Memory B cell (primary cell): ENCODE measurements at regions not wholly inside any gene's neighbourhood (a gene's known extent, or its start where the extent isn't known, plus 50 kb on each side); places are given as distances from the start of the nearest gene placed in this dataset.
A peak's percentile ranks its signal among the peaks of the same experiment; 100 is the strongest.
"Not testable (repeated sequence)": the region's sequence is repeated elsewhere in the genome, so short reads cannot be mapped to it uniquely, and the experiment has no call there.

Source experiments
- ATAC-seq: fragments of 150-1000 bp; cut with Tn5 transposase; 2 replicates; pipeline ENCODE4 v1.10.0; 2021; ENCODE audit warnings: low read depth, mild to moderate bottlenecking, moderate library complexity
- DNase-seq, 2 donors: peaks; one replicate each; pipeline ENCODE4 v3.0.0; 2022; ENCODE audit warnings: low spot score in 2 of 2
- H3K27ac Mint-ChIP-seq: one replicate; pipeline ENCODE4 v1.8.0; 2022; ENCODE audit warnings: mild to moderate bottlenecking, moderate library complexity, mixed read lengths
- H3K27me3 Mint-ChIP-seq: one replicate; pipeline ENCODE4 v1.8.0; 2022; ENCODE audit warnings: mixed read lengths
- H3K36me3 Mint-ChIP-seq: one replicate; pipeline ENCODE4 v1.8.0; 2022; ENCODE audit warnings: mild to moderate bottlenecking, mixed read lengths
- H3K4me1 Mint-ChIP-seq: one replicate; pipeline ENCODE4 v1.8.0; 2022; ENCODE audit warnings: mixed read lengths
- H3K4me3 Mint-ChIP-seq: one replicate; pipeline ENCODE4 v1.8.0; 2022; ENCODE audit warnings: mild to moderate bottlenecking, moderate library complexity, mixed read lengths
- H3K9me3 Mint-ChIP-seq: one replicate; pipeline ENCODE4 v1.8.0; 2022; ENCODE audit warnings: mixed read lengths

GRCh38 chr2:105669384-105669891 lies 75.3 kb upstream of the NCK2 start:
- Mint-ChIP-seq H3K4me1 (no peaks in the 10 kb centered on the region), H3K36me3 (peaks cover 5% of the 10 kb centered on the region), H3K9me3 (peaks cover 9% of the 10 kb centered on the region), H3K4me3 (no peak overlapping the region), H3K27me3 (peaks cover 6% of the 10 kb centered on the region), H3K27ac (no peak overlapping the region)
- DNase-seq: no peak
- ATAC-seq: no peak

DNA sequence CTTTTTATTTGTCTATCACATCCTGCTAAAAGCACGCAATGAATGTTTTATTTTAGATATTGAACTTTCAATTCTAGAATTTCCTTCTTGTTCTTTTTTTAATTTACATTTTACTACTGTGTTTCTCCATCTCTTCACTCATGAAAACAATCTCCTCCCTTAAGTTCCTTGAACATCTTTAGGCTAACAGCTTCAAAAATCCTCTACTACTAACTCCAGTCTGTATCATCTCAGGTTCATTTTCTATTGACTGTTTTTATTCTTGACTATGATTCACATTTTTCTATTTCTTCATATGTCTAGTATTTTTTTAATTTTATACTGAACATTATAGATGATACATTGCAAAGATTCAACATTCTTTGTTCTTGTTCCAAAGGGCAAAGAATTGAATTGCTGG lies 79.2 kb upstream of the NCK2 start:
- peaks cover 16% of the 10 kb centered on the region for H3K9me3 Mint-ChIP-seq
- peaks cover 3% of the 10 kb centered on the region for H3K27me3 Mint-ChIP-seq

GRCh38 chr2:105660489-105660888 lies 84.2 kb upstream of the NCK2 start:
- H3K4me1 Mint-ChIP-seq: no peaks in the 10 kb centered on the region
- no peak overlapping the region for H3K4me3 Mint-ChIP-seq
- no peak for DNase-seq
- no peak for ATAC-seq
- peaks cover 1% of the 10 kb centered on the region for H3K36me3 Mint-ChIP-seq
- no peak overlapping the region for H3K27ac Mint-ChIP-seq
- peaks cover 15% of the 10 kb centered on the region for H3K9me3 Mint-ChIP-seq
- peaks cover under 1% of the 10 kb centered on the region for H3K27me3 Mint-ChIP-seq

More for the DNA sequence above, 79.2 kb upstream of the NCK2 start:
- Mint-ChIP-seq H3K27ac (no peak overlapping the region), H3K4me3 (peak overlapping the region; percentile 19), H3K4me1 (no peaks in the 10 kb centered on the region), H3K36me3 (peaks cover 5% of the 10 kb centered on the region)
- DNase-seq: no peak
- ATAC-seq: no peak

DNA sequence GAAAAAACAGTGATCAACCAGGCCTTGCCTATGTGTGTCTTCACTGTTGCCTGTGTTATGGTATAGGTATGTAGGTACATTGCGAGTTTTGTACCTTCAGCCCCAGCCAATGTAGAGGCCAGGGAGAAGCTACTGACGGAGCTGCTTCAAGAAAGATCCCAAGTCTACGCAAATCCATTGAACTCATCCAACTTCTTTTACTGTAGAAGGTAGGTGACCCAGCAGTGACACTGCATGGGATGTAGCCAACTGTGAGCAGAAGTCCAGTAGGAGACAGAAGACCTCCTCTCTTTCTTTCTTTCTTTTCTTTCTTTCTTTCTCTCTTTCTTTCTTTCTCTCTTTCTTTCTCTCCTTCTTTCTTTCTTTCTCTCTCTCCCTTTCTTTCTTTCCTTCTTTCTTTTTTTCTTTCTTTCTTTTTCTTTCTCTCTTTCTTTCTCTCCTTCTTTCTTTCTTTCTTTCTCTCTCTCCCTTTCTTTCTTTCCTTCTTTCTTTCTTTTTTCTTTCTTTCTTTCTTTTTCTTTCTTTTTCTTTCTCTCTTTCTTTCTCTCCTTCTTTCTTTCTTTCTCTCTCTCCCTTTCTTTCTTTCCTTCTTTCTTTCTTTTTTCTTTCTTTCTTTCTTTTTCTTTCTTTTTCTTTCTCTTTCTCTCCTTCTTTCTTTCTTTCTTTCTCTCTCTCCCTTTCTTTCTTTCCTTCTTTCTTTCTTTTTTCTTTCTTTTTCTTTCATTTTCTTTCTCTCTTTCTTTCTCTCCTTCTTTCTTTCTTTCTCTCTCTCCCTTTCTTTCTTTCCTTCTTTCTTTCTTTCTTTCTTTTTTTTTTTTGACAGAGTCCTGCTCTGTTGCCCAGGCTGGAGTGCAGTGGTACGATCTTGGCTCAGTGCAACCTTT lies 88.7 kb upstream of the NCK2 start:
- not testable (repeated sequence) for H3K27me3 Mint-ChIP-seq, ATAC-seq, H3K9me3 Mint-ChIP-seq, H3K4me1 Mint-ChIP-seq, DNase-seq, H3K4me3 Mint-ChIP-seq, H3K36me3 Mint-ChIP-seq, H3K27ac Mint-ChIP-seq

DNA sequence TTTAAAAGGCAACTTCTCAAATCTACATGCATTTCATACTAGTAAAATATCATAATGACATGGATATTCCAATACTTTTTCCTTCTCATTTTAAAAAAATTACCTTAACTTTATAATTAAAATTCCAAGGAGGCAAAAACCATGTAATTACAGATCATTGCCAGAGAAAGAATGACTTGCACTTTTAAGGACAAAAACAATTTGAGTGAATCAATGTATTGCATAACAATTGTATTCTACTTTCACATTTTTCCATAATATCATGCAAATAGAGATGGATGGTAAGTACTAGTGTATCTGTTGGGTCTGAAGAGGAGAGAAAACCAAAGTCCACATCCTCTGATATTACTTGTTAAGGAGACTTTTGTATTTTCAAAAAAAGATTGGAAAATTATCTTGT lies 89.5 kb upstream of the NCK2 start:
- no peaks in the 10 kb centered on the region for H3K36me3 Mint-ChIP-seq
- no peak overlapping the region for H3K27ac Mint-ChIP-seq
- DNase-seq: no peak
- no peaks in the 10 kb centered on the region for H3K27me3 Mint-ChIP-seq
- H3K4me1 Mint-ChIP-seq: no peaks in the 10 kb centered on the region
- ATAC-seq: no peak
- H3K4me3 Mint-ChIP-seq: no peak overlapping the region
- peaks cover 4% of the 10 kb centered on the region for H3K9me3 Mint-ChIP-seq

DNA sequence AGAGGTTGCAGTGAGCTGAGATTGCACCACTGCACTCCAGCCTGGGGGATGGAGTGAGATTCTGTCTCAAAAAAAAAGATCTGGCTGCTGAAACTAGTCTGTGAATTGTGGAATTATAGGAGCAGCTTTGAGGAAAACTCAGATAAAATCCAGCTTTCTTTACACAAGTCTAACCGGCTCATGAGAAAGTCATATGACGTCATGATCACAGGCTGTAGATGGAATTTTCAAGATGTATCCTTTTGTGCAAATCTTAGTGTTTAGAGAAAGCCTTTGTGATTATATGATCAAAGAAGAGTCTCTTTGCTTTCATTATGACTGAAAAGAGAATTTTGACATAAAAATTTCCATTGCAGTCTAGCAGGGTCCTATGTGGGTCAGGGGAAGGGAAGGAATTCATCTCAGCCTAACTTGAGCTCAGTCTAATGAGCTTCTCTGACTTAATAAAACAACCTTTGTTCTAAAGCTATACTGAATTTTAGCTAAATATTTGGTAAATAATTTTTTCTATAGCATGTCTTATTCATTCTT lies 90.2 kb upstream of the NCK2 start:
- Mint-ChIP-seq H3K36me3 (no peaks in the 10 kb centered on the region), H3K4me1 (no peaks in the 10 kb centered on the region), H3K27me3 (no peaks in the 10 kb centered on the region), H3K9me3 (peaks cover 3% of the 10 kb centered on the region), H3K4me3 (no peak overlapping the region), H3K27ac (no peak overlapping the region)
- DNase-seq (no peak), ATAC-seq (no peak)

GRCh38 chr2:105653302-105653701 lies 91.4 kb upstream of the NCK2 start:
- H3K9me3 Mint-ChIP-seq: peaks cover 1% of the 10 kb centered on the region
- DNase-seq (no peak), ATAC-seq (no peak)
- H3K36me3 Mint-ChIP-seq: no peaks in the 10 kb centered on the region
- no peak overlapping the region for H3K4me3 Mint-ChIP-seq
- H3K27me3 Mint-ChIP-seq: peaks cover 3% of the 10 kb centered on the region
- H3K4me1 Mint-ChIP-seq: no peaks in the 10 kb centered on the region
- no peak overlapping the region for H3K27ac Mint-ChIP-seq

GRCh38 chr2:105652014-105652796 lies 92.5 kb upstream of the NCK2 start:
- Mint-ChIP-seq H3K9me3 (peaks cover 1% of the 10 kb centered on the region), H3K36me3 (no peaks in the 10 kb centered on the region), H3K27me3 (peaks cover 3% of the 10 kb centered on the region), H3K4me3 (no peak overlapping the region), H3K27ac (no peak overlapping the region), H3K4me1 (no peaks in the 10 kb centered on the region)
- ATAC-seq (no peak), DNase-seq (no peak)

DNA sequence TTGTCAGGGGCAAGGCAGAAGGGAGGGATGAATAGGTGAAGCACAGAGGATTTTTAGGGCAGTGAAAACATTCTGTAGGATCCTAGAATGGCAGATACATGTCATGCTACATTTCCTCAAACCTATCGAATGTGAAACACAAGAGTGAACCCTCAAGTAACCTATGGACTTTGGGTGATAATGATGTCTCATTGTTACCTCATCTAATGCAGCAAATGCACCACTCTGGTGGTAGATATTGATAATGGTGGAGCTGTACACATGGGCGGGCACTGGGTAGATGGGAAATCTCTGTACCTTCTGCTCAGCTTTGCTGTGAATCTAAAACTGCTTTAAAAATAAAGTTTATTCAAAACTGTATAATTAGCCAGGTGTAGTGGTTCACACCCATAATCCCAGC lies 95.2 kb upstream of the NCK2 start:
- H3K4me1 Mint-ChIP-seq: no peaks in the 10 kb centered on the region
- no peak overlapping the region for H3K27ac Mint-ChIP-seq

DNA sequence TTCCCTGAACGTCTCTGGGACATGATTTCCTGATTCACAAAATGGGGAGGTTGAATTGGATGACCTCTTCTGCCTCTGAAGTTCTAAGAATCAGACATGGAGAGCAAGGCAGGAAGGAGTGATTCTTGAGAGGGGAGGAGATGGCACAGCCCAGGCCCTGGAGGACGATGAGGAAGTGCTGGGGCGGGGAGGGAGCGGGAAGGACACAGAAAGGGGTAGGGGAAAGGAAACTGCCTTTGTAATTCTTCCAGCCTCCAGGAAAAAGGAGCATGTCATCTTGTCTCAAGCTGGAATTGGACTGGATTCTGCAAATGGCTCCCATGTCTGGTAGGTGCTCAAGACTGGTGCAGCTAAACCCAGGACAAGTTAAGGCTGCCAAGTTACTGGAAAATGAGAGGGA lies 97.0 kb upstream of the NCK2 start:
- Mint-ChIP-seq H3K27me3 (peaks cover 5% of the 10 kb centered on the region), H3K27ac (no peak overlapping the region), H3K4me1 (no peaks in the 10 kb centered on the region), H3K36me3 (no peaks in the 10 kb centered on the region), H3K9me3 (peaks cover 1% of the 10 kb centered on the region), H3K4me3 (no peak overlapping the region)
- DNase-seq (no peak), ATAC-seq (no peak)

More for the DNA sequence above, 95.2 kb upstream of the NCK2 start:
- Mint-ChIP-seq H3K36me3 (no peaks in the 10 kb centered on the region), H3K9me3 (peaks cover 1% of the 10 kb centered on the region), H3K27me3 (peaks cover 5% of the 10 kb centered on the region), H3K4me3 (no peak overlapping the region)
- no peak for ATAC-seq
- no peak for DNase-seq

GRCh38 chr2:105646774-105647076 lies 98.0 kb upstream of the NCK2 start:
- ATAC-seq (no peak), DNase-seq (no peak)
- H3K36me3 Mint-ChIP-seq: no peaks in the 10 kb centered on the region
- H3K4me1 Mint-ChIP-seq: no peaks in the 10 kb centered on the region
- H3K27me3 Mint-ChIP-seq: peaks cover 9% of the 10 kb centered on the region
- no peak overlapping the region for H3K27ac Mint-ChIP-seq
- H3K4me3 Mint-ChIP-seq: no peak overlapping the region
- H3K9me3 Mint-ChIP-seq: peaks cover 1% of the 10 kb centered on the region

DNA sequence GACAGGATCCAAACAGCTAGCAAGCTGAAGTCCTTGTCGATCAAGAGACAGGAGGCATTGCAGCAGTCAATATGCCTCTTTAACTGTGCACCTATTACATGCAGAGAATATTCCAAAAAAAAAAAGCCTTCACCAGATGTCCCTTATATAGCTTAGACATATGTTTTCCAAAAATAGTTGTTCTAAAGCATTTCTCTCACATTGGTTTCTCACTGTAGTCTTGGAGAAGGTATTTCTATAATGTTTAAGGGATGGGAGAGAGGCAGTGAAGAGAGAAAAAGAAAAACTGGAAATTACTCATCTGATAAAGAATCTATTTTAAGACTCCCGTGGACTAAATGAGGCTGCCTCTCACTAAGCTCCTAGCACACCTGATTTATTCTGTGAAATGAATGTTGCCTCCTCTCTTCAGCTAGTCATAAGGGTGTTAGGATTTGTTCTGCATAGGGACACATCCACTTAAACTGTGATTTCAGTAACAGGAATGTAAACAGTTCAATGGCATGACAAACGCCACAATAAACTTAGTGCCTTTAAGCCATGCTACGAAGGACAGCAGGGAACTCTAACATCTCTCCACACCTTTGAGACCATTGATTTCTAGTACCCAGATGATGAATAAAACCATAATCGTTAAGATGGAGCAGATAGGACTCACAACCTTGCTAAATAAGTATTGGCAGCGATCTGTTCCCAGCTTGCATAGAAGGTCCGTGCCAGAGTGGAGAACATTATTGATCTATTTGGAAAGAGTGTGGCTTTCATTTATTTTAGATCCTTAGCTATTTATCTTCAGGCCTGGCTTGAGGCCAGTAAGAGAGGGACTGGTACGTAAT lies 98.6 kb upstream of the NCK2 start:
- DNase-seq (no peak), ATAC-seq (no peak)
- Mint-ChIP-seq H3K27me3 (peaks cover 9% of the 10 kb centered on the region), H3K4me1 (no peaks in the 10 kb centered on the region), H3K36me3 (no peaks in the 10 kb centered on the region), H3K27ac (no peak overlapping the region), H3K9me3 (peaks cover 1% of the 10 kb centered on the region), H3K4me3 (no peak overlapping the region)

- ATAC-seq (no peak), DNase-seq (no peak)
- no peaks in the 10 kb centered on the region for H3K4me1 Mint-ChIP-seq
- H3K36me3 Mint-ChIP-seq: no peaks in the 10 kb centered on the region
- H3K4me3 Mint-ChIP-seq: no peak overlapping the region
- H3K9me3 Mint-ChIP-seq: peaks cover 1% of the 10 kb centered on the region
- H3K27me3 Mint-ChIP-seq: peaks cover 9% of the 10 kb centered on the region
- no peak overlapping the region for H3K27ac Mint-ChIP-seq
Observed at GRCh38 chr2:105645031-105645937, 99.4 kb upstream of the NCK2 start.
